ENCODE measurements at regions not wholly inside any gene's neighbourhood (a gene's known extent, or its start where the extent isn't known, plus 50 kb on each side); places are given as distances from the start of the nearest gene placed in this dataset.

- TF ChIP-seq FOXA1 (IDR thresholded peaks at IDR 0.05) = no peak
- TF ChIP-seq SP1 (IDR thresholded peaks at IDR 0.05) = no peak
- TF ChIP-seq FOXM1 (IDR thresholded peaks at IDR 0.05; ENCODE audit: borderline replicate concordance) = no peak
- no peak for TF ChIP-seq TARDBP (IDR thresholded peaks at IDR 0.05)
- no peak for TF ChIP-seq LEF1 (IDR thresholded peaks at IDR 0.05; ENCODE audit: borderline replicate concordance)
- TF ChIP-seq L3MBTL2 (conservative IDR thresholded peaks at IDR 0.05) = no peak
- TF ChIP-seq BHLHE40 (IDR thresholded peaks at IDR 0.05; ENCODE audit: borderline replicate concordance) = no peak
- no peak for TF ChIP-seq NFRKB (IDR thresholded peaks at IDR 0.05)
- no peak for TF ChIP-seq HDGF (IDR thresholded peaks at IDR 0.05; ENCODE audit: borderline replicate concordance)
- TF ChIP-seq, protein P1, sequence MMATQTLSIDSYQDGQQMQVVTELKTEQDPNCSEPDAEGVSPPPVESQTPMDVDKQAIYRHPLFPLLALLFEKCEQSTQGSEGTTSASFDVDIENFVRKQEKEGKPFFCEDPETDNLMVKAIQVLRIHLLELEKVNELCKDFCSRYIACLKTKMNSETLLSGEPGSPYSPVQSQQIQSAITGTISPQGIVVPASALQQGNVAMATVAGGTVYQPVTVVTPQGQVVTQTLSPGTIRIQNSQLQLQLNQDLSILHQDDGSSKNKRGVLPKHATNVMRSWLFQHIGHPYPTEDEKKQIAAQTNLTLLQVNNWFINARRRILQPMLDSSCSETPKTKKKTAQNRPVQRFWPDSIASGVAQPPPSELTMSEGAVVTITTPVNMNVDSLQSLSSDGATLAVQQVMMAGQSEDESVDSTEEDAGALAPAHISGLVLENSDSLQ (IDR thresholded peaks at IDR 0.05) = no peak
- TF ChIP-seq ELF4 (IDR thresholded peaks at IDR 0.05) = no peak
- POLR2A ChIA-PET = no interaction called here
- CTCF ChIA-PET = no interaction called here
- DNase-seq (ENCODE audit: extremely low spot score) = no peak
Observed at GRCh38 chr10:106392778-106393177, 771.7 kb downstream of the SORCS1 start.

DNA sequence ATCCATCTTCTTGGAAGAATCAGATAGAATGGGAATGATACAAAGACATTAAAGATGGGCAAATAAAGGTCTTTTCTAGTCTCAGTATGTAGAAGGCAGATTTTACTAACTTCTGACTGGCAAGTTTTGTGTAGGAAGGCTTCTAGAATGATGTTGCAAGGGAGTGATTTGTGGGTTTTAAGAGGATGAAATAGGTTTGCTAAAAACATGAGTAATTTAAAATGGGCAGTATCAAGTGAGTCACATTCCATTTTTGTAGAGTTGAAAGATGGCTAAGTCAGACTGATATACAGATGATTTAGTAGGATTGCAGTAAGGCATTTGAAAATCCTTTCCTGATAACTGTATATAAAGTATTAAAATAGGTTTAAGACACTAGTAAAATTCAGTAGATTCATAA lies 777.4 kb downstream of the SORCS1 start:
- ChIA-PET CTCF (no interaction called here), POLR2A (no interaction called here)
- no peak for DNase-seq (ENCODE audit: extremely low spot score)
- TF ChIP-seq FOXM1 (IDR thresholded peaks at IDR 0.05; ENCODE audit: borderline replicate concordance) (no peak), BHLHE40 (IDR thresholded peaks at IDR 0.05; ENCODE audit: borderline replicate concordance) (no peak), FOXA1 (IDR thresholded peaks at IDR 0.05) (no peak), LEF1 (IDR thresholded peaks at IDR 0.05; ENCODE audit: borderline replicate concordance) (no peak), FOXK2 (IDR thresholded peaks at IDR 0.05) (no peak), HDGF (IDR thresholded peaks at IDR 0.05; ENCODE audit: borderline replicate concordance) (no peak), ARNT (IDR thresholded peaks at IDR 0.05) (no peak), SP1 (IDR thresholded peaks at IDR 0.05) (no peak), SUZ12 (IDR thresholded peaks at IDR 0.05) (no peak), CTBP1 (IDR thresholded peaks at IDR 0.05; ENCODE audit: borderline replicate concordance) (no peak), TARDBP (IDR thresholded peaks at IDR 0.05) (no peak), L3MBTL2 (conservative IDR thresholded peaks at IDR 0.05) (no peak), ZNF384 (IDR thresholded peaks at IDR 0.05) (no peak), ELF4 (IDR thresholded peaks at IDR 0.05) (no peak), NFRKB (IDR thresholded peaks at IDR 0.05) (no peak)
- TF ChIP-seq, protein P1 (IDR thresholded peaks at IDR 0.05) = no peak

DNA sequence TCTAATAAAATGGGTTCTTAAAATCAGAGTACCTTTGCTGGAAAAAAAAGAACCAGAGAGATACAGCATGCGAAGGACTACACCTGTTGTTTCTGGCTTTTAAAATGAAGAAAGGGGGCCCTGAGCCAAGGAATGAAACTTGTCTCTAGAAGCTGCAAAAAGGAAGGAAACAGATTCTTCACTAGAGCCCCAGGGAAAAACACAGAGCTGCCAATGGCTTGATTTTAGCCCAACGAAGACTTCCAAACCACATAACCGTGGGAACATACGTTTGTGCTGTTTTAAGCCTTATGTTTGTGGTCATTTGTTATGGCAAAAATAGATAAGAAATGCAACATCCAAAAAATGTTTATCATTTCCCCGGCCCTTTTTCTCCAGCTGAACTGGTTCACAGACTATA lies 780.0 kb downstream of the SORCS1 start:
- CTCF ChIA-PET = no interaction called here
- no peak for DNase-seq (ENCODE audit: extremely low spot score)
- TF ChIP-seq ARNT (IDR thresholded peaks at IDR 0.05) (no peak), ZNF384 (IDR thresholded peaks at IDR 0.05) (no peak), LEF1 (IDR thresholded peaks at IDR 0.05; ENCODE audit: borderline replicate concordance) (no peak), FOXA1 (IDR thresholded peaks at IDR 0.05) (no peak), NFRKB (IDR thresholded peaks at IDR 0.05) (no peak), BHLHE40 (IDR thresholded peaks at IDR 0.05; ENCODE audit: borderline replicate concordance) (no peak), L3MBTL2 (conservative IDR thresholded peaks at IDR 0.05) (no peak), FOXK2 (IDR thresholded peaks at IDR 0.05) (no peak), SUZ12 (IDR thresholded peaks at IDR 0.05) (no peak), ELF4 (IDR thresholded peaks at IDR 0.05) (no peak), SP1 (IDR thresholded peaks at IDR 0.05) (no peak), HDGF (IDR thresholded peaks at IDR 0.05; ENCODE audit: borderline replicate concordance) (no peak), CTBP1 (IDR thresholded peaks at IDR 0.05; ENCODE audit: borderline replicate concordance) (no peak), TARDBP (IDR thresholded peaks at IDR 0.05) (no peak), FOXM1 (IDR thresholded peaks at IDR 0.05; ENCODE audit: borderline replicate concordance) (no peak)
- TF ChIP-seq, protein P1 (IDR thresholded peaks at IDR 0.05) = no peak
- POLR2A ChIA-PET = no interaction called here

DNA sequence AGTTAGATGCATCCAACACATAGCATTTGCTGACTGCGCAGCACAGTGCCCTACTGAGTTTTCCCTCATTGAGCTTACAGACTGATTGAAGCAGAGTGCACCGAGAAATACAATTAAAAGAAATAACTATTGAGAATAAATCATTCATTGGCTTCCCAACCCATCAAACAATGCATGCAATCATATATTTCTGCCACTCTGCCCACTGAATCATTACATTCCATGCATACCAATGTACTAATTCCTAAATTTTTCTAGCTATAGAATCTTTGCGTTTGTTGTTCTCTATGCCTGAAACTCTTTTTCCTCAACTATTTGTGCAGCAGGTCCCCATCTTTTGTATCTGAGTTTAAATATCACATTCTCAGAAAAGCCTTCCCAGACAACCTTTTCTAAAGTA lies 783.8 kb downstream of the SORCS1 start:
- ChIA-PET CTCF (no interaction called here), POLR2A (no interaction called here)
- DNase-seq (ENCODE audit: extremely low spot score) = no peak
- TF ChIP-seq TARDBP (IDR thresholded peaks at IDR 0.05) (no peak), L3MBTL2 (conservative IDR thresholded peaks at IDR 0.05) (no peak), SUZ12 (IDR thresholded peaks at IDR 0.05) (no peak), ZNF384 (IDR thresholded peaks at IDR 0.05) (no peak), SP1 (IDR thresholded peaks at IDR 0.05) (no peak), FOXK2 (IDR thresholded peaks at IDR 0.05) (no peak), CTBP1 (IDR thresholded peaks at IDR 0.05; ENCODE audit: borderline replicate concordance) (no peak), FOXA1 (IDR thresholded peaks at IDR 0.05) (no peak), BHLHE40 (IDR thresholded peaks at IDR 0.05; ENCODE audit: borderline replicate concordance) (no peak), FOXM1 (IDR thresholded peaks at IDR 0.05; ENCODE audit: borderline replicate concordance) (no peak), LEF1 (IDR thresholded peaks at IDR 0.05; ENCODE audit: borderline replicate concordance) (no peak), ARNT (IDR thresholded peaks at IDR 0.05) (no peak), HDGF (IDR thresholded peaks at IDR 0.05; ENCODE audit: borderline replicate concordance) (no peak), NFRKB (IDR thresholded peaks at IDR 0.05) (no peak), ELF4 (IDR thresholded peaks at IDR 0.05) (no peak)
- TF ChIP-seq, protein P1 (IDR thresholded peaks at IDR 0.05) = no peak

DNA sequence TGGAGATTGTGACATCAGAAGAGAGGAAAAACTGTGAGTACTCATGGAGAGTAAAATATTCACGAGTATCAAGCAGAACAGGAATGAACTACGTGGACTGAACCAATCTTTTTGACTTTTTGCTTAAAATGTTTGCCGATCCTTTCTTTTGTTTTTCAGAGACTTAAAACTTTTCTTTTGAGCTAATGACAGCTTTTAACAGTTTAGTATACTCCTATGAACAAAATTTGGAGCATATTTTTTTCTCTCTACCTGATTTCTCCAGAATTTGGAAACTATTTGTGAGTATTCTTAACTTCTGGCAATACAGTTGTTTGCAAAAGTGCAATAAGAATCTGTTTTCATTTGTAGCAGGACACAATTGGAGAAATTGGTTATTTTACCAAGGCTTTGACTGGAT lies 786.3 kb downstream of the SORCS1 start:
- TF ChIP-seq L3MBTL2 (conservative IDR thresholded peaks at IDR 0.05) (no peak), ARNT (IDR thresholded peaks at IDR 0.05) (no peak), NFRKB (IDR thresholded peaks at IDR 0.05) (no peak), LEF1 (IDR thresholded peaks at IDR 0.05; ENCODE audit: borderline replicate concordance) (no peak), FOXK2 (IDR thresholded peaks at IDR 0.05) (no peak), BHLHE40 (IDR thresholded peaks at IDR 0.05; ENCODE audit: borderline replicate concordance) (no peak), ELF4 (IDR thresholded peaks at IDR 0.05) (no peak), ZNF384 (IDR thresholded peaks at IDR 0.05) (no peak), FOXA1 (IDR thresholded peaks at IDR 0.05) (no peak), HDGF (IDR thresholded peaks at IDR 0.05; ENCODE audit: borderline replicate concordance) (no peak), FOXM1 (IDR thresholded peaks at IDR 0.05; ENCODE audit: borderline replicate concordance) (no peak)
- TF ChIP-seq, protein P1 (IDR thresholded peaks at IDR 0.05) = no peak
- ChIA-PET POLR2A (no interaction called here), CTCF (interaction anchor here (0.7 kb wide), 1 partner anchor 1541 kb away, joined by 3 read pairs; no protein-coding TSS in a partner anchor)
- DNase-seq (ENCODE audit: extremely low spot score) = no peak

All from HEK293T (cell line).